Type B pancreatic cell (in vitro differentiated cells): ENCODE measurements at regions not wholly inside any gene's neighbourhood (a gene's known extent, or its start where the extent isn't known, plus 50 kb on each side); places are given as distances from the start of the nearest gene placed in this dataset.

Experiments used
- DNase-seq: peaks from one replicate; pipeline ENCODE4 v3.0.0; 2021; ENCODE audit warnings: mixed read lengths; ENCODE audit not compliant: unreplicated experiment; ENCODE audit errors: extremely low spot score
- H3K27ac Mint-ChIP-seq: 2 replicates; pipeline ENCODE4 v1.8.0; 2021; ENCODE audit warnings: mild to moderate bottlenecking, mixed read lengths
- H3K27me3 Mint-ChIP-seq: 2 replicates; pipeline ENCODE4 v1.8.0; 2021; ENCODE audit warnings: mixed read lengths
- H3K36me3 Mint-ChIP-seq: 2 replicates; pipeline ENCODE4 v1.8.0; 2021; ENCODE audit warnings: mixed read lengths
- H3K4me1 Mint-ChIP-seq: one replicate; pipeline ENCODE4 v1.8.0; 2021; ENCODE audit warnings: mixed read lengths; ENCODE audit not compliant: unreplicated experiment
- H3K4me3 Mint-ChIP-seq: 2 replicates; pipeline ENCODE4 v1.8.0; 2021; ENCODE audit warnings: mild to moderate bottlenecking, mixed read lengths
- H3K9me3 Mint-ChIP-seq: 2 replicates; pipeline ENCODE4 v1.8.0; 2021; ENCODE audit warnings: mixed read lengths
- CTCF ChIP-seq: fragments of 200-600 bp; sonication (generic); conservative IDR thresholded peaks from 2 replicates; pipeline ENCODE4 v1.5.0; 2021; ENCODE audit warnings: antibody characterized with exemption, mild to moderate bottlenecking

GRCh38 chr20:51228763-51229162, 205.9 kb upstream of the KCNG1 start:
- Mint-ChIP-seq H3K4me1 (no peaks in the 10 kb centered on the region), H3K9me3 (peaks cover 4% of the 10 kb centered on the region), H3K27ac (no peak overlapping the region), H3K36me3 (no peaks in the 10 kb centered on the region), H3K4me3 (no peak overlapping the region), H3K27me3 (peaks cover 3% of the 10 kb centered on the region)
- no peak for TF ChIP-seq CTCF
- DNase-seq: no peak

GRCh38 chr20:51227744-51228143, 204.8 kb upstream of the KCNG1 start:
- no peak for DNase-seq
- peaks cover 9% of the 10 kb centered on the region for H3K9me3 Mint-ChIP-seq
- peaks cover 6% of the 10 kb centered on the region for H3K27me3 Mint-ChIP-seq
- peaks cover 10% of the 10 kb centered on the region for H3K4me1 Mint-ChIP-seq
- no peak for TF ChIP-seq CTCF
- H3K27ac Mint-ChIP-seq: no peak overlapping the region
- H3K4me3 Mint-ChIP-seq: no peak overlapping the region
- peaks cover 4% of the 10 kb centered on the region for H3K36me3 Mint-ChIP-seq

- no peak for TF ChIP-seq CTCF
- H3K27ac Mint-ChIP-seq: peak overlapping the region; percentile 12
- peaks cover 4% of the 10 kb centered on the region for H3K36me3 Mint-ChIP-seq
- H3K4me3 Mint-ChIP-seq: peak overlapping the region; percentile 9
- peaks cover 9% of the 10 kb centered on the region for H3K9me3 Mint-ChIP-seq
- peaks cover 9% of the 10 kb centered on the region for H3K27me3 Mint-ChIP-seq
- DNase-seq: no peak
- peaks cover 23% of the 10 kb centered on the region for H3K4me1 Mint-ChIP-seq
Measured at GRCh38 chr20:51223183-51223720, 200.3 kb upstream of the KCNG1 start.

- peak overlapping the region; percentile 81 for H3K4me3 Mint-ChIP-seq
- peak overlapping the region; percentile 95 for H3K27ac Mint-ChIP-seq
- peaks cover 9% of the 10 kb centered on the region for H3K27me3 Mint-ChIP-seq
- H3K9me3 Mint-ChIP-seq: peaks cover 13% of the 10 kb centered on the region
- H3K4me1 Mint-ChIP-seq: peaks cover 23% of the 10 kb centered on the region
- H3K36me3 Mint-ChIP-seq: peaks cover 4% of the 10 kb centered on the region
- no peak for DNase-seq
- TF ChIP-seq CTCF: no peak
Measured at GRCh38 chr20:51221791-51222408, 199.0 kb upstream of the KCNG1 start.

GRCh38 chr20:51221103-51221502, 198.2 kb upstream of the KCNG1 start:
- H3K4me1 Mint-ChIP-seq: peaks cover 23% of the 10 kb centered on the region
- DNase-seq: no peak
- no peak for TF ChIP-seq CTCF
- H3K4me3 Mint-ChIP-seq: peak overlapping the region; percentile 78
- peaks cover 9% of the 10 kb centered on the region for H3K27me3 Mint-ChIP-seq
- peaks cover 17% of the 10 kb centered on the region for H3K9me3 Mint-ChIP-seq
- peak overlapping the region; percentile 95 for H3K27ac Mint-ChIP-seq
- H3K36me3 Mint-ChIP-seq: peaks cover 4% of the 10 kb centered on the region
